ENCODE measurements at regions not wholly inside any gene's neighbourhood (a gene's known extent, or its start where the extent isn't known, plus 50 kb on each side); places are given as distances from the start of the nearest gene placed in this dataset.

- Histone ChIP-seq H3K9me3 (no peaks in the 10 kb centered on the region; the same call in 2 of the 3 replicates), H3K27ac (no peak overlapping the region), H3K4me1 (peaks cover 24% of the 10 kb centered on the region), H3K4me2 (no peak overlapping the region), H3K4me3 (no peak overlapping the region)
- 98% methylated on average over 1 of the region's 1 CpG for WGBS (ENCODE audit: missing lambda C conversion rate)
- DNase-seq (ENCODE audit: low read depth in 1 of 2, low spot score in 1 of 2) = no peak
- ChIA-PET CTCF (interaction anchor here (0.6 kb wide), 1 partner anchor 552 kb away, joined by 3 read pairs; no protein-coding TSS in a partner anchor), POLR2A (no interaction called here)
- no peak for FAIRE-seq
- no peak for ATAC-seq
- TF ChIP-seq MAFK (IDR thresholded peaks at IDR 0.05; ENCODE audit: partially characterized antibody) (no peak), SREBF2 (IDR thresholded peaks at IDR 0.05) (no peak), FOSB (CRISPR knock-in tag; IDR thresholded peaks at IDR 0.05) (no peak), PHF8 (IDR thresholded peaks at IDR 0.05; ENCODE audit: borderline replicate concordance, low read depth) (no peak), HES2 (IDR thresholded peaks at IDR 0.05) (no peak), RAD21 (conservative IDR thresholded peaks at IDR 0.05 in 1 of 2, IDR thresholded peaks at IDR 0.05 in 1 of 2) (no peak), JUNB (IDR thresholded peaks at IDR 0.05) (no peak), TFCP2L1 (CRISPR knock-in tag; IDR thresholded peaks at IDR 0.05) (no peak), MAZ (IDR thresholded peaks at IDR 0.05; ENCODE audit: borderline replicate concordance, low read depth, low read length) (no peak), EHMT2 (IDR thresholded peaks at IDR 0.05; ENCODE audit: low read depth) (no peak), ZNF302 (CRISPR knock-in tag; IDR thresholded peaks at IDR 0.05) (no peak)
Measured at GRCh38 chr1:98260412-98260811, 339.6 kb upstream of the DPYD start.

GRCh38 chr1:98256700-98257099 lies 335.9 kb upstream of the DPYD start:
- ChIA-PET POLR2A (no interaction called here), CTCF (no interaction called here)
- TF ChIP-seq TFCP2L1 (CRISPR knock-in tag; IDR thresholded peaks at IDR 0.05) (no peak), CHD2 (IDR thresholded peaks at IDR 0.05; ENCODE audit: low read length, partially characterized antibody) (no peak), PBX3 (IDR thresholded peaks at IDR 0.05) (no peak), CEBPB (IDR thresholded peaks at IDR 0.05) (no peak), RAD21 (conservative IDR thresholded peaks at IDR 0.05 in 1 of 2, IDR thresholded peaks at IDR 0.05 in 1 of 2) (no peak), EHF (CRISPR knock-in tag; IDR thresholded peaks at IDR 0.05) (no peak), FOXS1 (CRISPR knock-in tag; IDR thresholded peaks at IDR 0.05) (no peak), RCOR1 (IDR thresholded peaks at IDR 0.05; ENCODE audit: low read depth, low read length) (no peak), RNF2 (IDR thresholded peaks at IDR 0.05; ENCODE audit: borderline replicate concordance, low read depth) (no peak), EP300 (IDR thresholded peaks at IDR 0.05) (no peak), MAZ (IDR thresholded peaks at IDR 0.05; ENCODE audit: borderline replicate concordance, low read depth, low read length) (no peak), ZC3H11A (IDR thresholded peaks at IDR 0.05) (no peak), HDAC2 (IDR thresholded peaks at IDR 0.05) (no peak), BCL3 (IDR thresholded peaks at IDR 0.05) (no peak), REST (IDR thresholded peaks at IDR 0.05) (no peak), ESRRA (IDR thresholded peaks at IDR 0.05; ENCODE audit: borderline replicate concordance, low read length) (no peak), HOXB13 (CRISPR knock-in tag; IDR thresholded peaks at IDR 0.05; ENCODE audit: low read depth) (no peak), SREBF2 (IDR thresholded peaks at IDR 0.05) (no peak), BHLHE40 (IDR thresholded peaks at IDR 0.05; ENCODE audit: low read depth, low read length) (no peak)
- no peak overlapping the region for H3K27ac ChIP-seq
- ATAC-seq = no peak
- no peak for DNase-seq (ENCODE audit: low read depth in 1 of 2, low spot score in 1 of 2)
- WGBS (ENCODE audit: missing lambda C conversion rate) = 88% methylated on average over 2 of the region's 2 CpGs
- H3K4me1 ChIP-seq = no peaks in the 10 kb centered on the region
- H3K4me3 ChIP-seq = no peak overlapping the region
- H3K9me3 ChIP-seq = no peaks in the 10 kb centered on the region; the same call in 2 of the 3 replicates
- no peak for FAIRE-seq
- no peak overlapping the region for H3K4me2 ChIP-seq
